ENCODE measurements at regions not wholly inside any gene's neighbourhood (a gene's known extent, or its start where the extent isn't known, plus 50 kb on each side); places are given as distances from the start of the nearest gene placed in this dataset.

GRCh38 chr2:14330884-14331283, 301.6 kb upstream of the LRATD1 start:
- TF ChIP-seq CTCF (IDR thresholded peaks at IDR 0.05; ENCODE audit: insufficient read depth, low read length) (no peak), POLR2AphosphoS5 (IDR thresholded peaks at IDR 0.05; ENCODE audit: low read depth) (no peak), REST (IDR thresholded peaks at IDR 0.05; ENCODE audit: insufficient replicate concordance, low read depth) (no peak), GABPA (IDR thresholded peaks at IDR 0.05; ENCODE audit: low read depth) (no peak)
